Ascending aorta (tissue), 2 donors: ENCODE measurements at regions not wholly inside any gene's neighbourhood (a gene's known extent, or its start where the extent isn't known, plus 50 kb on each side); places are given as distances from the start of the nearest gene placed in this dataset.

Experiments used
- DNase-seq, 2 donors: peaks; one replicate each; pipeline ENCODE4 v3.0.0-alpha.2; 2019; ENCODE audit warnings: low spot score in 2 of 2
- H3K27ac ChIP-seq, 2 donors: fragments of 200-600 bp; sonication (generic); one replicate each; pipeline ENCODE4 v1.5.1; 2016 to 2017; ENCODE audit warnings: mild to moderate bottlenecking in 1 of 2
- H3K27me3 ChIP-seq: fragments of 200-600 bp; sonication (generic); one replicate; pipeline ENCODE4 v1.5.1; 2017
- H3K36me3 ChIP-seq, 2 donors: fragments of 200-600 bp; sonication (generic); one replicate each; pipeline ENCODE4 v1.5.1; 2016
- H3K4me1 ChIP-seq, 2 donors: fragments of 200-600 bp; sonication (generic); one replicate each; pipeline ENCODE4 v1.5.1; 2016 to 2017; ENCODE audit warnings: mild to moderate bottlenecking in 1 of 2
- H3K4me3 ChIP-seq, 2 donors: fragments of 200-600 bp; sonication (generic); one replicate each; pipeline ENCODE4 v1.5.1; 2016 to 2017; ENCODE audit warnings: mild to moderate bottlenecking in 1 of 2
- H3K9me3 ChIP-seq, 2 donors: fragments of 200-600 bp; sonication (generic); one replicate each; pipeline ENCODE4 v1.5.1; 2016
- CTCF ChIP-seq, 3 experiments: fragments of 200-600 bp in 2 of 3; fragments of 450-650 bp in 1 of 3; sonication (generic) in 2 of 3; IDR thresholded peaks; one replicate each; pipeline ENCODE4 v1.5.1; 2016 to 2019; ENCODE audit warnings: antibody characterized with exemption in 3 of 3, mild to moderate bottlenecking in 1 of 3, moderate library complexity in 1 of 3
- intact Hi-C: fragments of 100-400 bp; cut with DNase I; formaldehyde crosslinking; loops from one replicate; pipeline ENCODE4 v1.15.1; 2023

DNA sequence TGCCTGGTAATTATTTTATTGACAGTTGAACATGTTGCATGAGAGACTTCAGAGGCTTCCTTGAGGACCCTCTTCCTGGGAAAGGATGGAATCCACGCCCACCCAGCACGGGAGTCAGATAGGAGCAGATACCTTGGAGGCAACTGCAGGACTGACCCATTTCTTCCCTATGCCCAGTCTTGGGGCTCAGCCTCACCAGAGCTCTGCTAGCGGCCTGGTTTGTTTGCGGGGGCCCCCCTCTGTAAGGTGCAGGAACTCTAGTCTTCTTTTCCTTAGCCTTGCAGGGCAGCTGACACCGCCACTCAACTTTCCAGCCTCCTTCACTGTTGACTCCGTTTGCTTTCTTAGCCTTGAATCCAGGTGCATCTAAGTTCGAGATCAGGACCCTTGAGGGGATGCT is 1032.8 kb downstream of the BRD1 start:
- Histone ChIP-seq H3K4me3 (no peak overlapping the region), H3K36me3 (no peaks in the 10 kb centered on the region), H3K27ac (no peak overlapping the region), H3K9me3 (no peaks in the 10 kb centered on the region), H3K27me3 (no peaks in the 10 kb centered on the region), H3K4me1 (no peaks in the 10 kb centered on the region)
- TF ChIP-seq CTCF (IDR thresholded peaks at IDR 0.05), result no peak
- intact Hi-C loops, result loop anchor here (10.0 kb wide), 1 partner anchor 50 kb away; no protein-coding TSS in a partner anchor
- no peak for DNase-seq

- Histone ChIP-seq H3K4me3 (no peak overlapping the region), H3K4me1 (no peaks in the 10 kb centered on the region), H3K27ac (no peak overlapping the region), H3K36me3 (no peaks in the 10 kb centered on the region), H3K27me3 (no peaks in the 10 kb centered on the region), H3K9me3 (no peaks in the 10 kb centered on the region)
- intact Hi-C loops, result loop anchor here (10.0 kb wide), 1 partner anchor 49 kb away; no protein-coding TSS in a partner anchor
- DNase-seq, result no peak
- TF ChIP-seq CTCF (IDR thresholded peaks at IDR 0.05), result no peak
Observed at GRCh38 chr22:48793949-48794348, 1033.7 kb downstream of the BRD1 start.

DNA sequence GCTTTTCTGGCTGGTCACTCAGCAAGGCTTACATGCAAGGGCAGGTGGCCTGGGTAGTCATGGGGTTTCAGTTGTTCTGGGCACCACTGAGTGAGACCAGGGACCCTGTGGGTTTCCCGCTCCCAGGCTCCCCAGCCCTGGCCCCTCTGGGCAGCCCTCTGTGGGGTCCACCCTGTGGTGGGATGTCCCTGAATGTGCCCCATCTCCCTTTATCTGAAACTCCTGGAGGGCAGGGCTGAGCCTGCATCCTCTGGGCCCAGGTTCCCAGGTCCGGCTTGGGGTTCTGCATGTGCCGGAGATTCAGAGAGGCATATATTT is 1041.0 kb downstream of the BRD1 start:
- TF ChIP-seq CTCF (IDR thresholded peaks at IDR 0.05), result no peak
- intact Hi-C loops, result no loop called here
- H3K9me3 ChIP-seq, result peaks cover 0 to 3% of the 10 kb centered on the region in 2 donors
- H3K27ac ChIP-seq, result no peak overlapping the region
- no peaks in the 10 kb centered on the region for H3K4me1 ChIP-seq
- H3K36me3 ChIP-seq, result no peaks in the 10 kb centered on the region
- H3K27me3 ChIP-seq, result no peaks in the 10 kb centered on the region
- H3K4me3 ChIP-seq, result no peak overlapping the region
- no peak for DNase-seq

DNA sequence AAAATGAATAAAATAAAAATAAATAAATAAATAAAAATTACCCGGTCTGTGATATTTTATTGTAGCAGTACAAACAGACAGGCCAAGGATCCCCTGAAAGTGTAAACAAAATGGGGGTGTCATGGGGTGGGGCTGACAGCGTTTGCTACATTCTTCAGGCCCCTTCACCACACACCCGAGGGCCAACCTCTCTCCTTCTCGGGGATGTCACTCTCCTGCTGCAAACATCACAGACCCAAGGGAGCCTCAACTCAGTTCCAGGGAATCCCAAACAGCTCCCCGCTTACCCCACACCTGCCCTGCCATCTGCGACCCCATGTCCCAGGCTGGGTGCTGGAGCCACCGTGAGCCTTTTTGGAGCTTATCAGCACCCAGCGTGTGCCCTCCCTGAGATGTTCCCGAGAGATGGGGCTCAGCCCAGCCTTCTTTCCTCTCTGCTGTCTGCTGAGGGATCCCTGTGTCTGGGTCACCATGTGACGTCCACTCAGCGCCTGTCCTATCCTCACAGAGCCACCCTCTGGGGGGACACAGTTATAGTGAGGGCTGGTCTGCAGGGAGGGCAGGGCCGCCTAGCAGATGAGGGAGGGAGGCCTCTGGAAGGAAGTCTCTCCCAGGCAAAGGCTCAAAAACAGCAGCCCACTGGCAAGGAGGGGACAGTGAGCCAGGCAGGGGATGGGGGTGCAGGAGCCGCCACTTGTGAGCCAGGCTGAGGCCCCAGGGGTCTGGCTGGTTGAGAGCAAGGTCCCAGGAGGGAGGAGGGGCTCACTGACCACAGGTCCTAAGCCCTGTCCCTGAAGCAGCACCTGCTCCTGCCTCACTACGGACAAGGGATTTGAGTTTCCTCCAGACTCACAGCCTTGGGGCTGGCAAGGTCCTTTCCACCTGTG is 1041.6 kb downstream of the BRD1 start:
- H3K36me3 ChIP-seq, result no peaks in the 10 kb centered on the region
- intact Hi-C loops, result no loop called here
- no peak overlapping the region for H3K4me3 ChIP-seq
- no peak for DNase-seq
- no peak for TF ChIP-seq CTCF (IDR thresholded peaks at IDR 0.05)
- peaks cover 0 to 3% of the 10 kb centered on the region in 2 donors for H3K9me3 ChIP-seq
- H3K27me3 ChIP-seq, result no peaks in the 10 kb centered on the region
- H3K27ac ChIP-seq, result no peak overlapping the region
- H3K4me1 ChIP-seq, result no peaks in the 10 kb centered on the region

- Histone ChIP-seq H3K4me3 (no peak overlapping the region), H3K4me1 (no peaks in the 10 kb centered on the region), H3K27ac (no peak overlapping the region), H3K36me3 (no peaks in the 10 kb centered on the region), H3K27me3 (no peaks in the 10 kb centered on the region), H3K9me3 (peaks cover 0 to 3% of the 10 kb centered on the region in 2 donors)
- no peak for DNase-seq
- no peak for TF ChIP-seq CTCF (IDR thresholded peaks at IDR 0.05)
- intact Hi-C loops, result no loop called here
Observed at GRCh38 chr22:48784701-48785503, 1042.8 kb downstream of the BRD1 start.
